Fibroblast of villous mesenchyme (primary cell): ENCODE measurements at regions not wholly inside any gene's neighbourhood (a gene's known extent, or its start where the extent isn't known, plus 50 kb on each side); places are given as distances from the start of the nearest gene placed in this dataset.

Experiments
- DNase-seq: peaks from one replicate; pipeline ENCODE4 v3.0.0-alpha.2; 2010; ENCODE audit warnings: low read depth
- H3K4me3 ChIP-seq: 2 replicates; pipeline ENCODE4 v1.5.1; 2011; ENCODE audit warnings: low read depth, mild to moderate bottlenecking, low read length
- CTCF ChIP-seq: IDR thresholded peaks from 2 replicates; pipeline ENCODE4 v1.5.1; 2012; ENCODE audit warnings: low read depth, mild to moderate bottlenecking, low read length; ENCODE audit not compliant: insufficient read depth

GRCh38 chr4:156620786-156621185 lies 350.8 kb downstream of the PDGFC start:
- no peak overlapping the region for H3K4me3 ChIP-seq
- DNase-seq, result no peak
- TF ChIP-seq CTCF, result no peak

GRCh38 chr4:156619154-156619934 lies 352.3 kb downstream of the PDGFC start:
- H3K4me3 ChIP-seq, result no peak overlapping the region
- no peak for TF ChIP-seq CTCF
- no peak for DNase-seq

DNA sequence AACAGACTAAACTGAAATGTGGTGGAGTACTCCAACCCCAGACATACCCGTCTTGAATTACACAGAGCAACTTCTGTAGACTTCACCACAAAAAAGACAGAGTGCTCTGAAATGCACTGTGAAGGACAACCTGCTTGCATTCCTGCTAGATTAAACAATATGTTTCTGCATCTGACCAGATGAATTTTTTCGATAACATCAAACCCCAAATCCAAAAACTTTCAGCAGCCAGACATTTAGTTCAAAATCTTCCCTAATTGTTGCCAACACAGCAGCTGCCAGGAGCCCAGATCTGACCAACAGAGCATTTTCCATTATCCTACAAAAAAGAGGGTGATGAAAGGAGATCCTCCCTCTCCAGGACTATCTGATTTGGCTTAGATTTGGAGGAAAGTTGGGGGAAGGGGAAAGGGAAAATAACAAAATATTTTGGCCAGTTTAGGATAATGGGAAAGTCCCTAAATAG lies 356.5 kb downstream of the PDGFC start:
- H3K4me3 ChIP-seq, result no peak overlapping the region
- peak; percentile 82 for DNase-seq
- no peak for TF ChIP-seq CTCF

GRCh38 chr4:156614536-156614935 lies 357.1 kb downstream of the PDGFC start:
- no peak overlapping the region for H3K4me3 ChIP-seq
- TF ChIP-seq CTCF, result no peak
- DNase-seq, result no peak

- no peak for TF ChIP-seq CTCF
- no peak overlapping the region for H3K4me3 ChIP-seq
- DNase-seq, result no peak
These were observed 362.2 kb downstream of the PDGFC start for GRCh38 chr4:156609421-156609820.

GRCh38 chr4:156608651-156609050 lies 362.9 kb downstream of the PDGFC start:
- no peak overlapping the region for H3K4me3 ChIP-seq
- TF ChIP-seq CTCF, result no peak
- DNase-seq, result no peak

GRCh38 chr4:156607478-156607857 lies 364.1 kb downstream of the PDGFC start:
- H3K4me3 ChIP-seq, result no peak overlapping the region
- no peak for DNase-seq
- TF ChIP-seq CTCF, result no peak
